K562 (cell line): ENCODE measurements at regions not wholly inside any gene's neighbourhood (a gene's known extent, or its start where the extent isn't known, plus 50 kb on each side); places are given as distances from the start of the nearest gene placed in this dataset.

Source experiments
- ARID4B ChIP-seq: sonication (generic); formaldehyde crosslinking; IDR thresholded peaks from 2 replicates; pipeline ENCODE4 v1.8.0; 2022; ENCODE audit warnings: mild to moderate bottlenecking, missing genetic modification reagents
- ATF3 ChIP-seq, 2 experiments: fragments of 450-650 bp in 1 of 2; sonication (generic) in 1 of 2; formaldehyde crosslinking in 1 of 2; IDR thresholded peaks in 1 of 2; conservative IDR thresholded peaks in 1 of 2; 2 replicates each; pipeline versions ENCODE4 v1.6.1 to v1.8.1; 2016 to 2023; ENCODE audit warnings: mild to moderate bottlenecking in 2 of 2, moderate library complexity in 2 of 2, inconsistent platforms in 1 of 2, missing genetic modification reagents in 1 of 2
- ETV6 ChIP-seq, 3 experiments: fragments of 150-350 bp in 1 of 3; sonication (generic) in 1 of 3; formaldehyde crosslinking in 1 of 3; IDR thresholded peaks; 2 replicates each; pipeline versions ENCODE4 v1.6.1 to v1.8.0; 2014 to 2022; ENCODE audit warnings: borderline replicate concordance in 2 of 3, low read depth in 2 of 3, antibody characterized with exemption in 1 of 3, low read length in 1 of 3, mild to moderate bottlenecking in 1 of 3, missing genetic modification reagents in 1 of 3
- NBN ChIP-seq: fragments of 450-650 bp; IDR thresholded peaks from 2 replicates; pipeline ENCODE4 v1.6.1; 2016; ENCODE audit warnings: low read depth, mild to moderate bottlenecking
- NCOA1 ChIP-seq: fragments of 450-650 bp; IDR thresholded peaks from 2 replicates; pipeline ENCODE4 v1.6.1; 2016; ENCODE audit warnings: low read depth
- NR1H2 ChIP-seq: sonication (generic); formaldehyde crosslinking; IDR thresholded peaks from 2 replicates; pipeline ENCODE4 v1.4.0; 2020; ENCODE audit warnings: mild to moderate bottlenecking, missing genetic modification reagents
- POU5F1 ChIP-seq: fragments of 150-350 bp; IDR thresholded peaks from 2 replicates; pipeline ENCODE4 v1.6.1; 2014; ENCODE audit warnings: borderline replicate concordance, low read length, low read depth, mild to moderate bottlenecking; ENCODE audit not compliant: partially characterized antibody
- TCFL5 ChIP-seq: fragments of 250-450 bp; sonication (Bioruptor Pico); conservative IDR thresholded peaks from 2 replicates; pipeline ENCODE4 v1.6.1; 2021; ENCODE audit warnings: mild to moderate bottlenecking, moderate library complexity, matching md5 sums
- ZBTB11 ChIP-seq, 3 experiments: fragments of 200-800 bp in 1 of 3; fragments of 250-450 bp in 1 of 3; fragments of 450-650 bp in 1 of 3; sonication (Bioruptor Pico) in 1 of 3; sonication (Bioruptor generic) in 1 of 3; formaldehyde crosslinking in 1 of 3; IDR thresholded peaks; 2 replicates each; pipeline versions ENCODE4 v1.6.1 to v1.8.0; 2016 to 2022; ENCODE audit warnings: mild to moderate bottlenecking in 2 of 3, missing genetic modification characterization in 2 of 3, missing compliant biosample characterization in 1 of 3, moderate library complexity in 1 of 3
- ZNF449 ChIP-seq: fragments of 250-450 bp; sonication (Bioruptor Pico); IDR thresholded peaks from 2 replicates; pipeline ENCODE4 v1.8.0; 2022; ENCODE audit warnings: moderate library complexity, mild to moderate bottlenecking, inconsistent platforms

GRCh38 chr7:130960208-130960988, 226.4 kb upstream of the KLF14 start (continued):
- TF ChIP-seq ATF3 (IDR thresholded peaks at IDR 0.05) (peak; percentile 95), ATF3 (CRISPR knock-in tag; conservative IDR thresholded peaks at IDR 0.05) (no peak), ZNF449 (CRISPR knock-in tag) (0 out of 2 replicates have a peak, but pooled peaks have one; percentile 24), ETV6 (IDR thresholded peaks at IDR 0.05; ENCODE audit: borderline replicate concordance in 1 of 2, low read depth in 2 of 2, low read length in 1 of 2) (peak in 1 of 2 experiments; percentile 14; a peak in 1 of 4 replicates), ETV6 (CRISPR knock-in tag; IDR thresholded peaks at IDR 0.05; ENCODE audit: borderline replicate concordance) (no peak), ZBTB11 (CRISPR knock-in tag; IDR thresholded peaks at IDR 0.05) (0 out of 6 replicates have a peak, but pooled peaks of 1 of the 3 experiments have one; percentile 18), NR1H2 (CRISPR knock-in tag) (no peak), NCOA1 (no peak), TCFL5 (peak; percentile 29; the same call in 1 of the 2 replicates), POU5F1 (no peak), ARID4B (CRISPR knock-in tag) (no peak), NBN (no peak; the same call in 1 of the 2 replicates)
